Skeletal muscle cell (primary cell): ENCODE measurements at regions not wholly inside any gene's neighbourhood (a gene's known extent, or its start where the extent isn't known, plus 50 kb on each side); places are given as distances from the start of the nearest gene placed in this dataset.
A peak's percentile ranks its signal among the peaks of the same experiment; 100 is the strongest.

Experiments used
- DNase-seq: peaks from one replicate; pipeline ENCODE4 v3.0.0-alpha.2; 2010; ENCODE audit warnings: low read depth
- H3K4me3 ChIP-seq: 2 replicates; pipeline ENCODE4 v1.5.1; 2011; ENCODE audit warnings: low read depth, mild to moderate bottlenecking, control low read depth, low read length, moderate library complexity

- H3K4me3 ChIP-seq, result no peak overlapping the region
- DNase-seq, result no peak
These were observed 813.0 kb downstream of the LUZP2 start for GRCh38 chr11:25309818-25310217.

DNA sequence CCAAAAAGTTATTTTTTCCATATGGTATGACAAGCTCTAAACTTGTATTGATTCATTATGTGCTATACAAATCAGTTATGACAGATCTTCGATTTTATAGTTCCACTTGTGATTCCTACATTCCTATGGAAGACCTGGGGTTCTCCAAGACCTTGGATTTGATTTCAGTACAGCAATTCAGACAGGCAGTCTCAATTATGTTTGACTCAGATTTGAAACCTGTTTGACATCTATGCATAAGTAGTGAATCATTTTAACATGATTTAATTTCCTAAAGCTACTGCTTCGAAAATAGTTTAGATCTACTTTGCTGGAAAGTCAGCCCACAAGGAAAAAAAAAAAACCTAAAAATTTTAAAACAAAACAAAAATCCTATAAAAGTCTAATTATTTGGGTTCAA, 820.4 kb downstream of the LUZP2 start:
- DNase-seq, result no peak
- no peak overlapping the region for H3K4me3 ChIP-seq

DNA sequence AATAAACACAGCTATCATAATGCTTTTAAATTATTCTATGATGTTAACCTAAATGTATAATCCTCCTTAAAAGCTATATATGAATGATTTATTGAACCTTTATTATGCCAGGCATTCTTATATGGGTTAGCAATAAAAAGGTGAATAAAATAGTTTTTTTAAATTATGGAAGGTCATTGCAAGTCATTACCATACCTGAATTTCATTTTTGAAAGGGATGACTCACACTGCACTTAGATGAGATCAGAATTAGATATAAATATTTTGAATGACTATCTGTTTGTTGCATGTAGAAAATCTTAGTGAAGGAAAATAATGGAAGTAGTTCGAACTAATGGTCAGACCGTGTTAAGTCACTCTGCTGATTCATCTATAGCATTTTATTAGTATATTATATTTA, 822.3 kb downstream of the LUZP2 start:
- H3K4me3 ChIP-seq, result no peak overlapping the region
- DNase-seq, result no peak

DNA sequence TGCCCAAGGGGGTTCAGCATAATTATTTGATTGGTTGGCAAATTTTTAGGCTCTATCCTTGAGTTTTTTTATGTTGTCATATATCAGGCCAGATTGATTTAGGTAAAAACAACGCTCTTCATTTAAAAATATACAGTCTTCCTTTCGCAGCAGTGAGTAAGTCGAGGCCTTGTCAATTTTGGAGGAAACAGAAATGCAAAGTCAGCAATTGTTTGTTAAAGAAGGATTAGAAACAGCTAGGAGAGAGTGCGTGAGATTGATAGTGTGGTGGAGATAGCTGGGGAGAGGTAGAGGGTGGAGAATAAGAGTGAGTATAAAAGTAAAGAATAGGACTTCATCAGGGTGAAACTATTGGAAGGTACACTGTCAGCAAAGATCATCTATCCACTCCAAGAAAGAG, 830.8 kb downstream of the LUZP2 start:
- no peak for DNase-seq

DNA sequence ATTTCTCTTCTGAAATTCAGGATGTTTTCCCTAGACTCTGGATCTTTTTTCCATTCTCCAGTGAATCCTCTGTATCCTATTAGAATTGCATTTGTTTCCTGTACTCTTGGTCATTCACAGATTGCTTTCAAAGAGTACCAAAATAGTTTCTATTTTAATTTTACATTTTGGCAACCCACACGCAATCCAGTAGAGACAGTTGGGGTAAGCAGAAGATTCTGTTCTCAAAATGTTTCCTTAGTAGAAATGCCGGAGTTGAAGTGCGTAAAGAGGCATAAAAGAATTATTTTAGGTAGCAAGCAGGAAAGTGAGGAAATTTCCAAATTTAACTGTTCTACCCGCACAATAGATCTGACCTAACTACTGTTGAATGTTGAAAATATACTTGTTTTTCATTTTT, 842.4 kb downstream of the LUZP2 start:
- no peak for DNase-seq
- no peak overlapping the region for H3K4me3 ChIP-seq

More for the DNA sequence above, 830.8 kb downstream of the LUZP2 start:
- no peak overlapping the region for H3K4me3 ChIP-seq

GRCh38 chr11:25349537-25349936, 852.7 kb downstream of the LUZP2 start:
- no peak for DNase-seq

DNA sequence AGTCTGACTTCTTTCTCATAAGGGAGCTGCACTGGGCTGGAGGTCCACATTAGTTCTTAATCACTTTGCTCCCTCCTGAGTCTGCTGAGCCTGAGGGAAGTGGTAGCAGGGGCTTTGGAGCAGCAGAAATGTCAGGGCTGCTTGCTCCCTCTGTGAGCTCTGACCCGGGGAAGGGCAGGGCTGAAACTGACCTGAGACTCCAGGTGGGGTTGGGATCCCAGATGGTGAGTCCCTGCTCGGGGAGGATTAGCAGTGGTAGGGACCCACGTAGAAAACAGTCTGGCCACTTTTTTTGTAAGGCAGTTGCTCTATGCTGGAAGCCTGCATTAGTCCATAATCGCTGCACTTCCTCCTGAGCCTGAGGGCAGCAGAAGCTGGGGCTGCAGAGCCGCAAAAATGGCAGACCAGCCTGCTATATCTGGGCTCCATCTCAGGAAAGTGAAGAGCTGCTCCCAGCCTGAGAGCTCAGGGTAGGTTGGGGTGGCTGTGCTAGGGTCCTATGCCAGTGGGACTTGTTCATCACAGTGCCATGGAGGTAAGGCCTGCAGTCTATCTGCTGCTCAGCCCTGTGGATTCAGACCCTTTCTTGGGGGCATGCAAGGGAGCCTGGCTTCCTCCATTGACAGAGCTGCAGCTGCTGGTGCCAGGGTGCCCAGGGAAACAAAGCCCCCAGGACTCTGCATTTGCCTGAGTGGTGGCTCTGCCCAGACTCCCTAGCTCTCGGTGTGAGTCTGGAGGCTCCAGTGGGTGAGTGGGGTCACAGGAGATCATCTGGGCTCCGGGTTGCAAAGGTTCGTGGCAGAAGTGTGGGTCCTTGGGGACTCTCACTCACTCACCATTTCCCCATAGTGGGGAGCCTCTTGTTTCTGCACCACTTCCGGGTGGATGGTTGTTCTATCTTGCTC, 854.3 kb downstream of the LUZP2 start:
- no peak for DNase-seq
- no peak overlapping the region for H3K4me3 ChIP-seq

More at GRCh38 chr11:25349537-25349936, 852.7 kb downstream of the LUZP2 start:
- H3K4me3 ChIP-seq, result no peak overlapping the region

DNA sequence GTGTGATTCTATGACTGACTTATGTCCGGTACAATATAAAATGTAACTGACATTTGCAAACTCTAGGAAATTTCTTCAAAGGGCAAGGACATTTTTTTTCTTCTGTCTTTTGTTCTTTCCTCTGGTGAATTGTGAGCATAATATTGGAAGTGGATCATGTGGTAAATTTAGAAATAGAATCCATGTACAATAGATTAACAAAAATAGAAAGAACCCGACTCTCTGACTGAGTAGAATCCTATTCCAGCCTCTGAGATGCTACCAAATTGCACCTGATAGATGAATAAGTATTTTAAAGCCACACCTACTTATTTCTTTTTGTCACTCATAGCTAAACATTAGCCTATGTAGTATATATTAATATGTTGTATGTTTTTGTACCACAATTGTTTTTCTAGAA, 860.3 kb downstream of the LUZP2 start:
- DNase-seq, result no peak
- no peak overlapping the region for H3K4me3 ChIP-seq

DNA sequence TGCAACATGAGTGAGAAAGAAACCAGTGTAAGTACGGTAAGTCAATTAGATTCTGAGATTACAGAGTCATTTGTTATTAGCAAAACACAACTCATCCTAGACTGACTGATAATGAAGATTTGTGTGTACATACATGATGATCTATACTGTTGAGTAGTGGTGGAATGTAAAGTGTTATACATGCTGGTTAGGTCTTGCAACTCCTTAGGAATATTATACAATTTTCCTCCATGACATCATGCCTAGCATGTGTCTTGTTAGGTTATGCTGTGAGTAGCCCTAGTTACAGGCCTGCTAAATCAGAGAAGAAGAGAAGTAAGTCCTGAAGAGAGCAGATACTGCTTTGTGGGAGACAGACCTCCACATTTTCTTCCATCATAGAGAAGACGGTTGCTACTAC, 880.6 kb downstream of the LUZP2 start:
- DNase-seq, result no peak
- H3K4me3 ChIP-seq, result no peak overlapping the region

- no peak for DNase-seq
- H3K4me3 ChIP-seq, result no peak overlapping the region
These were observed 900.0 kb downstream of the LUZP2 start for GRCh38 chr11:25396847-25397246.

DNA sequence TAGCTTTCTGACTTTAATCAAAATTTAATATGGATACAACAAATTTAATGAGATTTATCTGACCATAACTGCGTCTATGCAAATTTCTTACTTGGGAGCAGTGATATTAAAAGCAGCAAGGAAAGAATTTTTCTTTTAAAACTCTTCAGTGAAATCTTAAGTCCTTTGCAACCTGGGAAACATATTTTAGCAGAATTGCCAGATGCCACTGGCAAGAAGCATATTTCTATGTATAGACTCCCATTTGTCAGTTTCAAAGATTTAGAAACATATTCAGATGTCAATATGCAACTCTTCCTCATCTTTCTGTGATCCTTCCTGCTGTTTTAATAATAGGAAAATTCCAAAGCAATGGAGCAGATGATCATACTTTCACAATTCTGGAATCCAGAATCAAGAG, 911.3 kb downstream of the LUZP2 start:
- no peak for DNase-seq
- H3K4me3 ChIP-seq, result no peak overlapping the region

GRCh38 chr11:25415793-25416192, 916.1 kb upstream of the ANO3 start:
- H3K4me3 ChIP-seq, result no peak overlapping the region
- DNase-seq, result no peak

DNA sequence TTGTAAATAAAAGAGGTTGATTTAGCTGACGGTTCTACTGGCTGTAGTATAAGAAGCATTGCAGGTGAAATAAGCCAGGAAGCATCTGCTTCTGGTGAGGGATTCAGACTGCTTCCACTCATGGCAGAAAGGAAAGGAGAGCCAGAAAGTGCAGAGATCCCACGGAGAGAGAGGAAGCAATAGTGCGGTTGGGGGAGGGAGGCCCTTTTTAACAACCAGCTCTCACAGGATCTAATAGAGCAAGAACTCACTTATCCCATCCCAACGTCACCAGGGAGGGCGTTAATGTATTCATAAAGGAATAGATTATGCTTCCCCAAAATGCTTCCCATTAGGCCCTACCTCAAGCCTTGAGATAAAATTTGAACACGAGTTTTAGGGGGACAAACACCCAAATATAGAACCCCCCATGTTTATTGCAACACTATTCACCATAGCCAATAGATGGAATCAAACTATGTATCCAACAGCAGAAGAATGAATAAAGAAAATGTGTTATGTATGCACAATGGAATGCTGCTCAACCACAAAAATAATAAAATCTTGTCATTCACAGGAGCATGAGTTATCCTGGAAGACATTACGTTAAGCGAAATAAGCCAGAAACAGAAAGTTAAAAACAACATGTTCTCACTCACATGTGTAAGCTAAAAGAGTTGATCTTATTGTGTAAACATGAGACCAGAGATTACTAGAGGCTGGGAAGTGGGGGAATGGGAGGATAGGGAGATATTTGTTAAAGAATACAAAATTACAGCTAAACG, 908.3 kb upstream of the ANO3 start:
- peak; percentile 45 for DNase-seq
- no peak overlapping the region for H3K4me3 ChIP-seq

GRCh38 chr11:25432376-25432775, 899.6 kb upstream of the ANO3 start:
- H3K4me3 ChIP-seq, result no peak overlapping the region
- DNase-seq, result no peak

- H3K4me3 ChIP-seq, result no peak overlapping the region
- no peak for DNase-seq
These were observed 896.7 kb upstream of the ANO3 start for GRCh38 chr11:25435197-25435596.

DNA sequence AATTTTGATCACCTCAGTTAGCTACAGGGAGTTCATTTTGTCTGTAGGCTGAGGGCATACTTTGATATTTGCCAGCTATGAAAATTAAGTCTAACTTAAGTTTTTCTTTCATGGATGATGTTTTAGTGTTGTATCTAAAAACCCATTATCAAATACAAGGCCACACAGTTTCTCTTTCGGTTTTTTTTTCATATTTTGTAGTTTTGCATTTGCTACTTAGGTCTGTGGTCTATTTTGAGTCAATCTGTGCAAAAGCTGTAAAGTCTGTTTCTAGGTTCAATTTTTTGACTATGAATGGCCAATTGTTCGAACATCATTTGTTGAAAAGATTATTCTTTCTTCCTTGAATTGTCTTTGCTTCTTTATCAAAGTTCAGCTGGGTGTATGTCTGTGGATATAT, 895.6 kb upstream of the ANO3 start:
- H3K4me3 ChIP-seq, result no peak overlapping the region
- DNase-seq, result no peak

GRCh38 chr11:25441421-25441820, 890.5 kb upstream of the ANO3 start:
- no peak overlapping the region for H3K4me3 ChIP-seq
- peak; percentile 2 for DNase-seq

- DNase-seq, result no peak
These were observed 882.8 kb upstream of the ANO3 start for GRCh38 chr11:25449091-25449490.

GRCh38 chr11:25453471-25453870, 878.5 kb upstream of the ANO3 start:
- DNase-seq, result no peak
- no peak overlapping the region for H3K4me3 ChIP-seq

More at GRCh38 chr11:25449091-25449490, 882.8 kb upstream of the ANO3 start:
- no peak overlapping the region for H3K4me3 ChIP-seq

DNA sequence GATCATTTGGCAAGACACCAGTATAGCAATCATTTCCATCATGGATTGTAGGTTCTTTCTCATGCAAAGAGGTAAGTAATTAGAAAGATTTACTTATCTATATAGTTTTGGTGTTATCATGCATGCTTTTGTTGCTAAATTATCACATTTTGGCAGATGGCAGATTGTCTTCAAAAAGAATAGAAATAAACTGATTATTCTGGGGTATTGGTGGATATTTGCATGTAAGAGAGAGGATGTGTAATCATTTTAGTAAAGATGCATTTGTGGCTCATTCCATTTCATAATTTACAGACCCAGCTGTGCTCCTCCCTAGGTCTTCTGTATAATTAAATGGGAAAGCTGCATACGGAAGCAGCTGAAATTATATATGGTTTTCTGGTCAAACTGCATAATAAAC, 875.7 kb upstream of the ANO3 start:
- no peak overlapping the region for H3K4me3 ChIP-seq
- no peak for DNase-seq
